ENCODE measurements at regions not wholly inside any gene's neighbourhood (a gene's known extent, or its start where the extent isn't known, plus 50 kb on each side); places are given as distances from the start of the nearest gene placed in this dataset.

GRCh38 chr2:88856409-88857135 is 165.1 kb downstream of the RPIA start:
- Histone ChIP-seq H3K27me3 (no peaks in the 10 kb centered on the region), H3K36me3 (no peaks in the 10 kb centered on the region), H3K4me3 (no peak overlapping the region), H3K27ac (no peak overlapping the region), H3K9me3 (no peaks in the 10 kb centered on the region), H3K4me1 (peaks cover 0 to 10% (median 4%) of the 10 kb centered on the region in 4 donors)
- no peak for DNase-seq
- WGBS, 5 donors: 57 to 87% (median 75%) methylated on average over 3 of the region's 3 CpGs
- intact Hi-C loops (cut with DNase I; ENCODE audit: low total_unique reads): no loop called here
- TF ChIP-seq POLR2AphosphoS5 (IDR thresholded peaks at IDR 0.05) (no peak), POLR2A (IDR thresholded peaks at IDR 0.05) (no peak), EP300 (IDR thresholded peaks at IDR 0.05) (no peak), CTCF (IDR thresholded peaks at IDR 0.05) (no peak)

DNA sequence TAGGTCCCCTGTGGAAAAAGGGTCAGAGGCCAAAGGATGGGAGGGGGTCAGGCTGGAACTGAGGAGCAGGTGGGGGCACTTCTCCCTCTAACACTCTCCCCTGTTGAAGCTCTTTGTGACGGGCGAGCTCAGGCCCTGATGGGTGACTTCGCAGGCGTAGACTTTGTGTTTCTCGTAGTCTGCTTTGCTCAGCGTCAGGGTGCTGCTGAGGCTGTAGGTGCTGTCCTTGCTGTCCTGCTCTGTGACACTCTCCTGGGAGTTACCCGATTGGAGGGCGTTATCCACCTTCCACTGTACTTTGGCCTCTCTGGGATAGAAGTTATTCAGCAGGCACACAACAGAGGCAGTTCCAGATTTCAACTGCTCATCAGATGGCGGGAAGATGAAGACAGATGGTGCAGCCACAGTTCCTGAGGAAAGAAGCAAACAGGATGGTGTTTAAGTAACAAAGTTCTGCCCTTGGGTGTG is 165.8 kb downstream of the RPIA start:
- no peak for TF ChIP-seq EP300 (IDR thresholded peaks at IDR 0.05)
- no peak for TF ChIP-seq POLR2AphosphoS5 (IDR thresholded peaks at IDR 0.05)
- 75 to 90% (median 88%) methylated on average over 9 of the region's 9 CpGs for WGBS, 5 donors
- no peaks in the 10 kb centered on the region for H3K27me3 ChIP-seq
- DNase-seq: no peak
- peaks cover 0 to 10% (median 4%) of the 10 kb centered on the region in 4 donors for H3K4me1 ChIP-seq
- no peak overlapping the region for H3K27ac ChIP-seq
- H3K36me3 ChIP-seq: no peaks in the 10 kb centered on the region
- H3K4me3 ChIP-seq: no peak overlapping the region
- intact Hi-C loops (cut with DNase I; ENCODE audit: low total_unique reads): no loop called here
- H3K9me3 ChIP-seq: no peaks in the 10 kb centered on the region

DNA sequence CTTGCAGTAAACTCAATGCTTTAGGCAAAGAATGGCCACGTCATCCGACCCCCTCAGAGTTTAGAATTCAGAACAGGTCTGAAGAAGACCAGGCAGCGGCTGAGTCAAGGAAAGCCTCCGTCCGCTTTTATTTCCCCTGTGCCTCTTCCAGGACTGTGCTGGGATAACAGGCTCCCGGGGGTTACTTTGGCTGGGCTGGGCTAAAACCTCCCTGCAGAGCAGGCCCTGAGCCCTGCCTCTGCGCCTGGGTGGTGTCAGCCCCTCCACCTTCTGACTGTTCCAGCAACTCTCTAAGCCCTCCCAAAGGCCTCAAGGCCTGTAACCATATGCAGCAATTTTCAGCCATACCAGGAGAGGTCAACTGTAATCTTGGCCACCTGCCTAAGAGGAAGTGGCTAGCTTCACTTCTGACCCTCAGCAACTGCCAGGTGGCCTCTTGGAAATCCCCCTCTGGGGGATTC is 166.5 kb downstream of the RPIA start:
- Histone ChIP-seq H3K36me3 (no peaks in the 10 kb centered on the region), H3K4me1 (peaks cover 0 to 10% (median 4%) of the 10 kb centered on the region in 4 donors), H3K27me3 (peaks cover 0 to 3% (median 0%) of the 10 kb centered on the region in 3 donors), H3K4me3 (no peak overlapping the region), H3K27ac (peak overlapping the region in 2 of 5 donors; percentile 24 to 33), H3K9me3 (no peaks in the 10 kb centered on the region)
- 61 to 81% (median 71%) methylated on average over 6 to 7 of the region's 7 CpGs for WGBS, 5 donors
- TF ChIP-seq EP300 (IDR thresholded peaks at IDR 0.05) (no peak), CTCF (IDR thresholded peaks at IDR 0.05) (no peak), POLR2AphosphoS5 (IDR thresholded peaks at IDR 0.05) (no peak), POLR2A (IDR thresholded peaks at IDR 0.05) (no peak)
- peak in 1 of 2 donors; percentile 68 for DNase-seq
- intact Hi-C loops (cut with DNase I; ENCODE audit: low total_unique reads): no loop called here

DNA sequence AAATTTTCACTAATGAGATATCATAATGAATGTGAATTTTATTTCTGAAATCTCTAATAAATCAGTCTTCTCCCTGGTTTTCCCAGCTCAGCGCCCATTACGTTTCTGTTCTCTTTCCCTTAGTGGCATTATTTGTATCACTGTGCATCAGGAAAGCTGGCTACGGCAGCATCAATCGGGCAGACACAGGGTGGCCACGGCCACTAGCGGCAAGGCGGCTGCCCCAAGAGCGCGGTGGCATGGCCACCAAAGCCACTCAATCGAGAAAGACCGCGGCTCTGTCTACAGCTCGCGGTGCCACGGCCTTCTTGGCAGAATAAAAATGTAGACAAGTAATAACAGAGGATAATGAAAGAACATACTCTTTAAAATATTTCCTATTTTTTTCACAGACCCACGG is 168.0 kb downstream of the RPIA start:
- Histone ChIP-seq H3K27ac (no peak overlapping the region), H3K9me3 (no peaks in the 10 kb centered on the region)
- TF ChIP-seq CTCF (IDR thresholded peaks at IDR 0.05) (no peak), POLR2A (IDR thresholded peaks at IDR 0.05) (no peak), POLR2AphosphoS5 (IDR thresholded peaks at IDR 0.05) (no peak), EP300 (IDR thresholded peaks at IDR 0.05) (no peak)

More for the DNA sequence above, 168.0 kb downstream of the RPIA start:
- Histone ChIP-seq H3K4me3 (no peak overlapping the region), H3K36me3 (no peaks in the 10 kb centered on the region), H3K4me1 (peaks cover 0 to 10% (median 4%) of the 10 kb centered on the region in 4 donors), H3K27me3 (peaks cover 0 to 3% (median 0%) of the 10 kb centered on the region in 3 donors)
- intact Hi-C loops (cut with DNase I; ENCODE audit: low total_unique reads): no loop called here
- no peak for DNase-seq
- WGBS, 5 donors: 91 to 94% (median 93%) methylated on average over 16 of the region's 16 CpGs
